ENCODE measurements at regions not wholly inside any gene's neighbourhood (a gene's known extent, or its start where the extent isn't known, plus 50 kb on each side); places are given as distances from the start of the nearest gene placed in this dataset.

DNA sequence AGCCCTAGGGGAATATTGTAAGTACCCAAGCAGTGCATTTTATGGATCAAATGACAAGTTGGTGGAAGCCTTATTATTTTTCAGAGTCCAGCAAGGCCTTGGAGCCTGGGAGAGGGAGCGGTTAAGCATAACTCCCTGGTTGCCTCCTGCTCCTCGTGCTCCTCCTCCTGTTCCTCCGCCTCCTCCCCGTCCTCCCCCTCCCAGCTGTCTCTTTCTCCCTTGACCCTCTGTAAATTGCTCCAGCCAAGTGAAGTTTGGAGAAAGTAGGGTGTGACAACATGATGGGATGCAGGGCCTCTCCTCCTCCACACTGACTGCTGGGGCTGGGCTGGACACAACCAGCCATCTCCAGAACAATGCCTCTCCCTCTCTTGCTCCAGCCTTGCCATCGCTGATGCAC, 586.9 kb downstream of the CCDC171 start:
- Mint-ChIP-seq H3K27ac (ENCODE audit: unreplicated experiment) (no peak overlapping the region), H3K4me1 (ENCODE audit: low read depth, unreplicated experiment) (no peaks in the 10 kb centered on the region), H3K4me3 (ENCODE audit: unreplicated experiment) (no peak overlapping the region), H3K27me3 (ENCODE audit: insufficient read depth, unreplicated experiment) (no peaks in the 10 kb centered on the region), H3K36me3 (ENCODE audit: insufficient read depth, unreplicated experiment) (no peaks in the 10 kb centered on the region), H3K9me3 (ENCODE audit: unreplicated experiment) (no peaks in the 10 kb centered on the region)
- DNase-seq, result no peak
- Histone ChIP-seq H3K27me3 (replicated peaks; ENCODE audit: control insufficient read depth, insufficient read depth, low read length) (no peaks in the 10 kb centered on the region), H3K4me1 (no peaks in the 10 kb centered on the region), H3K36me3 (ENCODE audit: control insufficient read depth, insufficient read depth, low read length) (no peaks in the 10 kb centered on the region), H3K9me3 (no peaks in the 10 kb centered on the region), H3K4me3 (ENCODE audit: low read depth, low read length) (no peak overlapping the region)
- intact Hi-C loops (cut with micrococcal nuclease; ENCODE audit: unreplicated experiment), result loop anchor here (10.0 kb wide), 1 partner anchor 265 kb away; no protein-coding TSS in a partner anchor
- POLR2A ChIA-PET, result no interaction called here
- CTCF ChIA-PET, result no interaction called here
- TF ChIP-seq, protein P1, sequence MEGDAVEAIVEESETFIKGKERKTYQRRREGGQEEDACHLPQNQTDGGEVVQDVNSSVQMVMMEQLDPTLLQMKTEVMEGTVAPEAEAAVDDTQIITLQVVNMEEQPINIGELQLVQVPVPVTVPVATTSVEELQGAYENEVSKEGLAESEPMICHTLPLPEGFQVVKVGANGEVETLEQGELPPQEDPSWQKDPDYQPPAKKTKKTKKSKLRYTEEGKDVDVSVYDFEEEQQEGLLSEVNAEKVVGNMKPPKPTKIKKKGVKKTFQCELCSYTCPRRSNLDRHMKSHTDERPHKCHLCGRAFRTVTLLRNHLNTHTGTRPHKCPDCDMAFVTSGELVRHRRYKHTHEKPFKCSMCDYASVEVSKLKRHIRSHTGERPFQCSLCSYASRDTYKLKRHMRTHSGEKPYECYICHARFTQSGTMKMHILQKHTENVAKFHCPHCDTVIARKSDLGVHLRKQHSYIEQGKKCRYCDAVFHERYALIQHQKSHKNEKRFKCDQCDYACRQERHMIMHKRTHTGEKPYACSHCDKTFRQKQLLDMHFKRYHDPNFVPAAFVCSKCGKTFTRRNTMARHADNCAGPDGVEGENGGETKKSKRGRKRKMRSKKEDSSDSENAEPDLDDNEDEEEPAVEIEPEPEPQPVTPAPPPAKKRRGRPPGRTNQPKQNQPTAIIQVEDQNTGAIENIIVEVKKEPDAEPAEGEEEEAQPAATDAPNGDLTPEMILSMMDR (IDR thresholded peaks at IDR 0.05; ENCODE audit: insufficient read depth in 1 of 2, low read depth in 1 of 2, low read length in 1 of 2, severe bottlenecking in 1 of 2, unreplicated experiment in 1 of 2), result no peak
- no TSS peak for BruUV-seq (replicated peaks)

DNA sequence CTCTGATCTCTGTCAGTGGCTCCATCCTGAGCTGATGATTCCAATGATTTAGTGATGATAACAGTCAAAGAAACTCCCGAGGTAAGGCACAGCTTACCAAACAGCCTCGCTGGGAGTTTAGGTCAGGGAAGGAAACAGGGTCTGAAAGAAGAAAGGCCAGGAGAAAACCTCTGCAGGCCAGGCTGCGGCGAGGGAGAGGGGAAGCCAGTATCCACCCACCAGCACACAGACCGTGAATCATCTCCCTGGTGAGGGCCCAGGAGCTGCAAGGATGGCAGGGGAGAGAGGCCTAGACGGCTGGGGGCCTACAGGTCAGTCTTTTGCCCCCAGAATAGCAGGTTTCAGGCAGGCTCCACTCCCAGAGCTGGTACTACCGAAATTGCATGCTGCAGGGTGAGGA, 590.5 kb downstream of the CCDC171 start:
- no peak overlapping the region for H3K4me3 Mint-ChIP-seq (ENCODE audit: unreplicated experiment)
- no peaks in the 10 kb centered on the region for H3K36me3 Mint-ChIP-seq (ENCODE audit: insufficient read depth, unreplicated experiment)
- no peak overlapping the region for H3K4me3 ChIP-seq (ENCODE audit: low read depth, low read length)
- intact Hi-C loops (cut with micrococcal nuclease; ENCODE audit: unreplicated experiment), result no loop called here
- no peaks in the 10 kb centered on the region for H3K4me1 Mint-ChIP-seq (ENCODE audit: low read depth, unreplicated experiment)
- no peaks in the 10 kb centered on the region for H3K9me3 Mint-ChIP-seq (ENCODE audit: unreplicated experiment)
- TF ChIP-seq, protein P1 (IDR thresholded peaks at IDR 0.05; ENCODE audit: insufficient read depth in 1 of 2, low read depth in 1 of 2, low read length in 1 of 2, severe bottlenecking in 1 of 2, unreplicated experiment in 1 of 2), result no peak
- no peaks in the 10 kb centered on the region for H3K36me3 ChIP-seq (ENCODE audit: control insufficient read depth, insufficient read depth, low read length)
- ChIA-PET POLR2A (no interaction called here), CTCF (no interaction called here)
- H3K27me3 Mint-ChIP-seq (ENCODE audit: insufficient read depth, unreplicated experiment), result no peaks in the 10 kb centered on the region
- H3K27me3 ChIP-seq (replicated peaks; ENCODE audit: control insufficient read depth, insufficient read depth, low read length), result no peaks in the 10 kb centered on the region
- no TSS peak for BruUV-seq (replicated peaks)
- H3K27ac Mint-ChIP-seq (ENCODE audit: unreplicated experiment), result no peak overlapping the region
- DNase-seq, result no peak
- no peaks in the 10 kb centered on the region for H3K4me1 ChIP-seq
- H3K9me3 ChIP-seq, result no peaks in the 10 kb centered on the region

DNA sequence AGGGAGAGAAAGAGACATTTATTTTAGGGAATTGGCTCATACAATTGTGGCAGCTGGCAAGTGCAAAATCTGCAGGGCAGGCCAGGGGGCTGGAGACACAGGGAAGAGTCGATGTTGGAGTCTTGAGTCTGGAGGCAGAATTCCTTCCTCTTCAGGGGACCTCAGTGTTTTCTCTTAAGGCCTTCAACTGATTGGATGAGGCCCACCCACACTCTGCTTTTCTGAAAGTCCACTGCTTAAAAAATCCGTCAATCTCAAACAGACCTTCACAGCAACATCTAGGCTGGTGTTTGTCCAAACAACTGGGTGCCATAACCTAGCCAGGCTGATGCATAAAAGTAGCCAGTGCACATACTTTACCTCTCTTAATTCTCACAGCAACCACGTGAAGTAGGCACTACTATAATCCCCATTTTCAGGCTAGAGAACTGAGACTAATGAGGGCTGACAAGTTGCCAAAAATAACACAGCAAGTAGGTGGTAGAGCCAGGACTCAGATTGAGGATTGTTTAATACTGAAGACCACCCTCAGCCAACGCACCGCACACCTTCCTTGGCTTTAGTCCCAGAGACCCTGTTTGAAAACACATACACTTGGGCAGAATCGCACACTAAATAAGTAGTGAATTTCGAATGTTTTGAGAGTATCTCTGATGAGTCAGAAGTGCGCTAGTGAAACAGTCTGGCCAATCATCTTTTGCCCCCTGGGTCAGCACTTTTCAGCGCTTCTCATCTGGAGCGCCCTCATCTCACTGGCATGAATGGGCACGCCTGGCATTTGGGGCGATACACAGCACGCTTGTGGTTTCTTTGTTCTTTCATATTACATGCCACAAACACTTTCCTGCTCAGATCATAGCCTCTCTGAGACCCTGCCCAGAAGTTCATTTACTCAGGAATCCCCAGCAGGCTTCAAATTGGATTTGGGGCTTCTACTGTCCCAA, 591.4 kb downstream of the CCDC171 start:
- Histone ChIP-seq H3K27me3 (replicated peaks; ENCODE audit: control insufficient read depth, insufficient read depth, low read length) (no peaks in the 10 kb centered on the region), H3K36me3 (ENCODE audit: control insufficient read depth, insufficient read depth, low read length) (no peaks in the 10 kb centered on the region), H3K4me3 (ENCODE audit: low read depth, low read length) (no peak overlapping the region), H3K4me1 (no peaks in the 10 kb centered on the region), H3K9me3 (no peaks in the 10 kb centered on the region)
- TF ChIP-seq, protein P1 (IDR thresholded peaks at IDR 0.05; ENCODE audit: insufficient read depth in 1 of 2, low read depth in 1 of 2, low read length in 1 of 2, severe bottlenecking in 1 of 2, unreplicated experiment in 1 of 2), result no peak
- Mint-ChIP-seq H3K27me3 (ENCODE audit: insufficient read depth, unreplicated experiment) (no peaks in the 10 kb centered on the region), H3K27ac (ENCODE audit: unreplicated experiment) (no peak overlapping the region), H3K36me3 (ENCODE audit: insufficient read depth, unreplicated experiment) (no peaks in the 10 kb centered on the region), H3K4me3 (ENCODE audit: unreplicated experiment) (no peak overlapping the region), H3K9me3 (ENCODE audit: unreplicated experiment) (no peaks in the 10 kb centered on the region), H3K4me1 (ENCODE audit: low read depth, unreplicated experiment) (no peaks in the 10 kb centered on the region)
- BruUV-seq (replicated peaks), result no TSS peak
- intact Hi-C loops (cut with micrococcal nuclease; ENCODE audit: unreplicated experiment), result no loop called here
- ChIA-PET CTCF (no interaction called here), POLR2A (no interaction called here)
- no peak for DNase-seq

All from Caco-2 (cell line).